NK-92 (cell line): ENCODE measurements at regions not wholly inside any gene's neighbourhood (a gene's known extent, or its start where the extent isn't known, plus 50 kb on each side); places are given as distances from the start of the nearest gene placed in this dataset.

Source experiments
- DNase-seq: peaks from one replicate; lab custom pipeline; 2025; ENCODE audit not compliant: unreplicated experiment; lab: John Stamatoyannopoulos, UW

- no peak for DNase-seq
Observed at GRCh38 chr6:105966481-105966880, 119.7 kb upstream of the PRDM1 start.

- no peak for DNase-seq
Observed at GRCh38 chr6:105964979-105965760, 121.0 kb upstream of the PRDM1 start.

GRCh38 chr6:105954148-105954547 is 132.0 kb upstream of the PRDM1 start:
- no peak for DNase-seq

DNA sequence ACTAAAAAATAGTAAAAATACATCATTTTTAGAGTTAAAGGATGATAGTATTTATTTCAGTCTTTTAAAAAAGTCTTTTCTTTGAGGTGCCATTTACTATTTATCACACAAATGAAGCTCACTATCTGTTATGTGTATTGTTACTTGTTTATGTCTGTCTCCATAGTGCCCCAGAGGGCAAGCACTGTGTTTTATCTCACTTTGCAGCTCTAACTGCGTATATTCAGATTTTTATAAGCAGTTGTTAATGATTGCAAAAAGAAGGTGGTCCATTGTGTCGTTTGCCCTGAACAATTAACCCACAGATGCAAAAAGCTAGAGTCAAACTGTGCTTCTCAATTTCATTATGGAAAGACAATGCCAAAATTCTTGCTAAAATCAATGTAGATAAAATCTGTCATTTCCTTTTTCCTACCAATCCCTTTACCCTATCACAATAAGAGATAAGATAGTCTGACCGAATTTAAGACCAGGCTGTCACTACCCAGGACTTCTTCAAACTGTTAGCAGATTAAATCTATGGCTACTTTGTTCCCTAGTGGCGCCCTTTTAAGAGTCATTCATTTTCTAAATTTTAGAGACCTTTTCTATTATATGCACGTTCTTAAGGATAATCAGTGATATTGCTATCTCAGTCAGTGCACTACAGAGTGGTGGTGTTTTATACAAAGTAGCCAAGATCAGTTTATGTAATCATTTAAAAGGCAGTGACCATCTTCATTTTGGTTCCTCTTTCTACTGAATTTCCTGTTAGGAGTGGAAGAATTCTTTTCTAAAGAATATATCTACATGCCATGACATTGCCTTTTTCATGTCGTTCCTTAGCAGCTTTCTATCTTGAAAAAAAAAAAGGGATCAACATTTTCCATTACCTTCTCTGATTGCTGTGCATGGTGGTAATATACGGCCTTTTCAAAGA is 133.1 kb upstream of the PRDM1 start:
- no peak for DNase-seq

DNA sequence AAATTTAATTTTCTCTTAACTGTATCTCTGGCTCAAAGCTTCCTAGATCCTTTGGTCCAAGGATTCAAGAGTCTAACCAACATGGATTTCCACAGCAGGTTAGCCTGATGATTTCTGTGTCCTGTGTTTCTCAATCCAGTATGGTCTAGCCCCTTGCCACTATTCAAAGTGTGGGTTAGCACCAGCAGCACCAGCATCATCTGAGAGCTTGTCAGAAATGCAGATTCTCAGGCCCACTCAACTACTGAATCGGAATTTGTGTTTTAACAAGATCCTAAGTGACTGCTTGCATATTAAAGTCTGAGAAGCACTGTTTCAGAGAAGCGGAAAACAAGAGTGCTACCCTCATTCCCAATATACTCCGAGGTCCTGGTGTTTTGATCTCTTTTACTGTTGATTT is 133.8 kb upstream of the PRDM1 start:
- DNase-seq, result no peak

GRCh38 chr6:105951322-105951721 is 134.8 kb upstream of the PRDM1 start:
- DNase-seq, result no peak

- no peak for DNase-seq
Observed at GRCh38 chr6:105949869-105950268, 136.3 kb upstream of the PRDM1 start.

DNA sequence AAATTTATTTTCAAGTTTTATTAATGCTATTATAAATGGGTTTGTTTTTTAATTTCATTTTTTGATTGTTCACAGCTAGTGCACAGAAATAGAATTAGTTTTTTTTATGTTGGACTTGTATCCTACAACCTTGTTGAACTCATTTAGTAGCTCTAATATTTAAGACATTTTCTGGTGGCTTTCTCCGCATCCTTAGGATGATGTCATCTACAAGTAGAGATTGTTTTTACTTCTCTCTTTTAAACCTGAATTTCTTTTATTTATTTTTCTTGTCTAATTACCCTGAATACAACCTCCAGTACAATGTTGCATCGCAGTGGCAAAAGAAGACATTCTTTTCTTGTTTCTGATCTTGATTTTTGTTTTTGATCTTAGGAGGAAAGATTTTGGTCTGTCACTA is 142.6 kb upstream of the PRDM1 start:
- DNase-seq, result no peak

GRCh38 chr6:105941621-105942412 is 144.3 kb upstream of the PRDM1 start:
- no peak for DNase-seq

DNA sequence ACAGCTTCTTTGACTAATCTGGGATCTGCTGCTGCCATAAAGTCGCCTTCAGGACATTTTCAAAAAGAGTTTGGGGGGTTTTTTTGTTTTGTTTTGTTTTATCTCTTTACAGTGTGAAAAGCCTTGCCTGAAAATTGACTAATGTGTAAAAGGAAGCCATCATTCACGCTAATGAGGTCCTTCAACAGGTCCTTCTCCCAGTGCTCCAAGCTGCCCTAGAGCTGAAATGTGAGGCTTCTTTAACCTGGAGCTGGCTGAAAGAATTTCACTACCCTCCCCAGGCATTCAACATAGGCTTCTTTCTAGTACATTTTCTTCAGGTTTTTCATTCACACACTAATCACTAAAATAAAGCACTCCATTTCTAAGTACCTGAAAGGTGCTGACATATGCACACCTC is 145.1 kb upstream of the PRDM1 start:
- DNase-seq, result no peak

- no peak for DNase-seq
Observed at GRCh38 chr6:105936972-105937371, 149.2 kb upstream of the PRDM1 start.

GRCh38 chr6:105935416-105935815 is 150.7 kb upstream of the PRDM1 start:
- DNase-seq, result no peak

DNA sequence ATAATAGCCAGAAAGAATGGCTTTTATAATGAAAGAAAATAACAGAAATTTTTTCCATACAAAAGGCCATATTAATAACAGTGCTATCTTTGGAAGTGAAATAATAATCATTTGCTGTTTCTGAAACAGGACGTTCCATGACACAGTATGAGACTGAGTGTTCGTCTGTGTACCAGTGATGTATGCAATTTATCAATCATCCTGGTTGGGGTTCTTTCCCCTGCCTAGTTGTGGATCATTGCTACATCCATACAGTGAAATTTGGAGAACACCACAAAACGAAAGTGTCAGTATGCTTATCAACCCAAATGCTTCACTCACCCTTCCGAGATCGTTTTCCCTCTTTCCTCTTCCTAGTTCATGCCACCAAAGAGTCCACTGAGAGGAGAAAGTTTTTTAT is 151.4 kb upstream of the PRDM1 start:
- no peak for DNase-seq

GRCh38 chr6:105932440-105932839 is 153.7 kb upstream of the PRDM1 start:
- DNase-seq, result no peak

- no peak for DNase-seq
Observed at GRCh38 chr6:105929626-105930025, 156.5 kb upstream of the PRDM1 start.

GRCh38 chr6:105926318-105926717 is 159.8 kb upstream of the PRDM1 start:
- DNase-seq, result no peak

GRCh38 chr6:105925706-105926105 is 160.4 kb upstream of the PRDM1 start:
- no peak for DNase-seq

DNA sequence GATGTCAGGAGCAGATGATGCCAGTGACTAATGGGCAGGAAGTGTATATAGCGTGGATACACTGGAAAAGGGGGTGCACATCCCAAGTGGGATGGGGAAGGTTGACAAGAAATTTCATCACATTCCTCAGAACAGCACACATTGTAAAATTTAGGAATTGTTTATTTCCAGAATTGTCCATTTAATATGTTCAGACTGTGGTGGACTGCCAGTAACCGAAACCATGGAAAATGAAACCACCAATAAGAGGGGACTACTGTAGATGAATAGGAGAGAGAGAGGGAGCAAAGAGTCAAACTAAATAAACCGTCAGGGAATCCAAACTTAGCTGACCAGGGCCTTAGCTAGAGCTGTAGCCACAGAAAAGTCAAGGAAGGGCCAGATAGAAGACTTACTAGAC is 164.4 kb upstream of the PRDM1 start:
- no peak for DNase-seq

DNA sequence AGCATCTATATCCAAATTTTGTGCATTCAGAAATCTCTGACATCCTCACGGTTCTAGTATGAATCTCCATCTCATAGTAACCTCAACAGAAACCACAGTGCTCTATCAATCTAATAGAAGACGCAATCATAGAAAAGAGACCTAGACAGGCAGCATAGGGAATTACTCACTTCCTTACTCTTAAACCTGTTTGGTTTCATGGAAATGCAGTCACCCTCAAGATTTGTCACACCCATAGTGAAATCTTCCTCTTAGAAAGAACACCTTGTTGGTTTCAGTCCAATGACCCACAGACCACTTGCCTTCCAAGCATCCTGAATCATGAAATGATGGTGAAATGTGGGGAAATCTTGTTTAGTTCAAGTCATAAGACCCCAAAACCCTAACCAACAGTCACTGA is 166.1 kb upstream of the PRDM1 start:
- no peak for DNase-seq

GRCh38 chr6:105917038-105917695 is 169.0 kb upstream of the PRDM1 start:
- no peak for DNase-seq

DNA sequence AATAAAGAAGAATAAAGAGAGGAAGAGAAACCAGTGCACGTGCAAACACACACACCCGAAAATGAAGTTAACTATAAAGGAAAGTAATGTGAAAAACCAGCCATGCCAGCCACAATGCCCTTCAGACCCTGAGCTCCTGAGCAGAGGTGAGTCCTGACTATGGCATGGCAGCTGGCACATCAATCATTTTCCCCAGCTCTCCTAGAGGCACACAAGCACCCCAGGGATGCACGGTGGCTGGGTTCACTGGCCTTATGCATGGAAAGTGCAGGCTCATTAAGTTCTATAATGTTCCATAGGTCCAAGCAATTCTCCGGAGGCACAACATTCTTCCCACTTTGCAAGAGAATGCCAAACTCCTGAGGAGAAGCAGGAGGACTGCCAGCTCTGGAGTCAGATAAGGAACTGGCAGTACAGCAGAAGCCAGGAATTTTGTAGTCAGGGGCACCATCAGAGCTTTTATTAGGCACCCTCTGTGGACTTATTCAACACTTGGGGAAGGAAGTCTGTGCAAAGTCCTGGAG is 175.0 kb upstream of the PRDM1 start:
- DNase-seq, result no peak
